ENCODE measurements at regions not wholly inside any gene's neighbourhood (a gene's known extent, or its start where the extent isn't known, plus 50 kb on each side); places are given as distances from the start of the nearest gene placed in this dataset.

DNA sequence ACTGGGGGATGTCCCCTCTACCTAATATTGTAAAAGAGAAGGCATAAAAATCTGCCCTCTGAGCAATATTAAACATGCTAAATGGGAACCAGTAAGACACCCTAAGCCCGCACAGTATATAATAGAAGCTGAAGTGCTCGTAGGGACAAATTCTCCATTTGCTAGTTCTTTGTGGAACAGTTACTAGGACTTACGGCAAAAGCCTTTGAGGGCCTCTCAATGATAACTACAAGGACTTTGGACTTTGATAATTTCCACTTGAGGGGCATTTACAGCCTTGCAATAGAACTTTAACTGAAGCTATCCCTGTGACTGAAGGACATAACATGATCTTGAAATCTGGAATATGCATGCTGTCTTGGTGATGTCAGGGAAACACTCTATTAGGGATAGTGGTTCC is 111.5 kb upstream of the IFNG-AS1 start:
- TF ChIP-seq, protein P1, sequence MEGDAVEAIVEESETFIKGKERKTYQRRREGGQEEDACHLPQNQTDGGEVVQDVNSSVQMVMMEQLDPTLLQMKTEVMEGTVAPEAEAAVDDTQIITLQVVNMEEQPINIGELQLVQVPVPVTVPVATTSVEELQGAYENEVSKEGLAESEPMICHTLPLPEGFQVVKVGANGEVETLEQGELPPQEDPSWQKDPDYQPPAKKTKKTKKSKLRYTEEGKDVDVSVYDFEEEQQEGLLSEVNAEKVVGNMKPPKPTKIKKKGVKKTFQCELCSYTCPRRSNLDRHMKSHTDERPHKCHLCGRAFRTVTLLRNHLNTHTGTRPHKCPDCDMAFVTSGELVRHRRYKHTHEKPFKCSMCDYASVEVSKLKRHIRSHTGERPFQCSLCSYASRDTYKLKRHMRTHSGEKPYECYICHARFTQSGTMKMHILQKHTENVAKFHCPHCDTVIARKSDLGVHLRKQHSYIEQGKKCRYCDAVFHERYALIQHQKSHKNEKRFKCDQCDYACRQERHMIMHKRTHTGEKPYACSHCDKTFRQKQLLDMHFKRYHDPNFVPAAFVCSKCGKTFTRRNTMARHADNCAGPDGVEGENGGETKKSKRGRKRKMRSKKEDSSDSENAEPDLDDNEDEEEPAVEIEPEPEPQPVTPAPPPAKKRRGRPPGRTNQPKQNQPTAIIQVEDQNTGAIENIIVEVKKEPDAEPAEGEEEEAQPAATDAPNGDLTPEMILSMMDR (IDR thresholded peaks at IDR 0.05; ENCODE audit: poor library complexity), result no peak
- TF ChIP-seq EZH2 (IDR thresholded peaks at IDR 0.05; ENCODE audit: borderline replicate concordance) (no peak), EZH2phosphoT487 (IDR thresholded peaks at IDR 0.05; ENCODE audit: low read depth, severe bottlenecking, unreplicated experiment) (no peak)

Data from hepatocyte (in vitro differentiated cells).